HEK293T (cell line): ENCODE measurements at regions not wholly inside any gene's neighbourhood (a gene's known extent, or its start where the extent isn't known, plus 50 kb on each side); places are given as distances from the start of the nearest gene placed in this dataset.

ENCODE experiments used
- CTBP1 ChIP-seq: fragments of 450-650 bp; IDR thresholded peaks from 2 replicates; pipeline ENCODE4 v1.6.1; 2016; ENCODE audit warnings: borderline replicate concordance
- ELF4 ChIP-seq: fragments of 450-650 bp; IDR thresholded peaks from 2 replicates; pipeline ENCODE4 v1.6.1; 2017; ENCODE audit warnings: antibody characterized with exemption
- FOXA1 ChIP-seq: fragments of 450-650 bp; IDR thresholded peaks from 2 replicates; pipeline ENCODE4 v1.6.1; 2016; ENCODE audit warnings: mild to moderate bottlenecking
- FOXM1 ChIP-seq: fragments of 450-650 bp; IDR thresholded peaks from 2 replicates; pipeline ENCODE4 v1.6.1; 2017; ENCODE audit warnings: mild to moderate bottlenecking, borderline replicate concordance
- L3MBTL2 ChIP-seq: fragments of 450-650 bp; conservative IDR thresholded peaks from 2 replicates; pipeline ENCODE4 v1.6.1; 2016; ENCODE audit warnings: mild to moderate bottlenecking
- LEF1 ChIP-seq: fragments of 450-650 bp; IDR thresholded peaks from 2 replicates; pipeline ENCODE4 v1.6.1; 2017; ENCODE audit warnings: mild to moderate bottlenecking, borderline replicate concordance
- NFRKB ChIP-seq: fragments of 450-650 bp; IDR thresholded peaks from 2 replicates; pipeline ENCODE4 v1.6.1; 2016; ENCODE audit warnings: mild to moderate bottlenecking, moderate library complexity
- SP1 ChIP-seq: fragments of 450-650 bp; IDR thresholded peaks from 2 replicates; pipeline ENCODE4 v1.6.1; 2017
- SUZ12 ChIP-seq: fragments of 450-650 bp; IDR thresholded peaks from 2 replicates; pipeline ENCODE4 v1.6.1; 2016; ENCODE audit warnings: mild to moderate bottlenecking
- TARDBP ChIP-seq: fragments of 450-650 bp; IDR thresholded peaks from 2 replicates; pipeline ENCODE4 v1.6.1; 2016
- ZNF384 ChIP-seq: fragments of 450-650 bp; IDR thresholded peaks from 2 replicates; pipeline ENCODE4 v1.6.1; 2016
- TF ChIP-seq, protein P1 (sequence below): fragments of 450-650 bp; IDR thresholded peaks from 2 replicates; pipeline ENCODE4 v1.6.1; 2016

DNA sequence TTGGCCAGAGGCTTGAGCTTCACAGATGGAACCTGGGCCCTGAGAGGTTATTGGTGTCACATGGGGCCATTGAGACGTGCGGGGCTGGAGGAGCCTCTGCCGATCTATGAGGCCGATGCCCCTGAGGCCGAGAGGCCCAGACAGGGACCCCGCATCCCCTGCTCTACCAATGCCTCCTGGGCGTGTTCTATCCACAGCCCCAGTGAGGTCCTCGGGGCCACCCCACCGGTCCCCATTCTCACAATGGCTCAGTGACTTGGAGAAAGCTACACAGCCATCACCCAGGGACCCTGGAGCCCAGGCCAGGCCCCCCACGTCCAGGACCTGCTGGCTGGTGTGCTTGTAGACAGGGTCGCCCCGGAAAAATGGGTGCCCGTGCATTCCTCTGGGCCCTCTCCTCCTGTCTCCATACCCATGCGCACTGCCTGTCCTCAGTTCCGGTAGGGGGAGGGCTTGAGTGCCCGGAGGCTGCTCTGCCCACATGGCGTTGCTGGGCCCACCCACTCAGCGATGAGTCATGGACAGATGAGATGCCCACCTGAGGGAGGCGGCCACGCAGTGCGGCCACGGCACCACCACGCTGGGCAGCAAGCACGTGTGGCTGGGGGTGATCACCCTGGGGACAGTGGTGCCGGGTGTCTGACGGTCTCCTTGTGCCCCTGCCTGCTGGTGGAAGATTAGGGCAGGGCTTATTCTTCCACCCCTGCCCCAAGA is 1224.7 kb downstream of the BRD1 start:
- TF ChIP-seq ZNF384 (no peak), SUZ12 (no peak), CTBP1 (no peak), FOXM1 (no peak), TARDBP (no peak), NFRKB (no peak), L3MBTL2 (no peak), FOXA1 (no peak), ELF4 (no peak), SP1 (no peak), LEF1 (no peak)
- TF ChIP-seq, protein P1, sequence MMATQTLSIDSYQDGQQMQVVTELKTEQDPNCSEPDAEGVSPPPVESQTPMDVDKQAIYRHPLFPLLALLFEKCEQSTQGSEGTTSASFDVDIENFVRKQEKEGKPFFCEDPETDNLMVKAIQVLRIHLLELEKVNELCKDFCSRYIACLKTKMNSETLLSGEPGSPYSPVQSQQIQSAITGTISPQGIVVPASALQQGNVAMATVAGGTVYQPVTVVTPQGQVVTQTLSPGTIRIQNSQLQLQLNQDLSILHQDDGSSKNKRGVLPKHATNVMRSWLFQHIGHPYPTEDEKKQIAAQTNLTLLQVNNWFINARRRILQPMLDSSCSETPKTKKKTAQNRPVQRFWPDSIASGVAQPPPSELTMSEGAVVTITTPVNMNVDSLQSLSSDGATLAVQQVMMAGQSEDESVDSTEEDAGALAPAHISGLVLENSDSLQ: no peak
